HG03095 (cell line): ENCODE measurements at regions not wholly inside any gene's neighbourhood (a gene's known extent, or its start where the extent isn't known, plus 50 kb on each side); places are given as distances from the start of the nearest gene placed in this dataset.
"Not testable (repeated sequence)": the region's sequence is repeated elsewhere in the genome, so short reads cannot be mapped to it uniquely, and the experiment has no call there.

Experiments
- ATAC-seq: cut with Tn5 transposase; IDR thresholded peaks from one replicate; pipeline ENCODE4 v1.9.1; 2021; ENCODE audit warnings: moderate library complexity; ENCODE audit not compliant: unreplicated experiment

DNA sequence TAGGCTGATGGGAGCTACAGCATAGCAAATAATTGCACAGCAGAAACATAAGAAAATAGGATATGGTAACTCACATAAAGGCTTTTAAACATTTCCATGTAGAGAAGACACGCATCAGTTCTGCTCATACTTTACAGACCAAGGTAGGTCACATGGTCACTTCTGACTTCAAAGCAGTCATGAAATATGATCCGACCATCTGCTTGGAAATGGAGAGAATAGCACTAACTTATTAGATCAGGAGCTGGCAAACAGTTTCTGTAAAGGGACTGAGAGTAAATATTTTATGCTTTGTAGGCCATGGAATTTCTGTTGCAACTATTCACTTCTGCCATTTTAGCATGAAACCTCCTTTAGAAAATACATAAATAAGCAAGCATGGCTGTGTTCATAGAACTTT lies 936.6 kb upstream of the FANCL start:
- no peak for ATAC-seq

DNA sequence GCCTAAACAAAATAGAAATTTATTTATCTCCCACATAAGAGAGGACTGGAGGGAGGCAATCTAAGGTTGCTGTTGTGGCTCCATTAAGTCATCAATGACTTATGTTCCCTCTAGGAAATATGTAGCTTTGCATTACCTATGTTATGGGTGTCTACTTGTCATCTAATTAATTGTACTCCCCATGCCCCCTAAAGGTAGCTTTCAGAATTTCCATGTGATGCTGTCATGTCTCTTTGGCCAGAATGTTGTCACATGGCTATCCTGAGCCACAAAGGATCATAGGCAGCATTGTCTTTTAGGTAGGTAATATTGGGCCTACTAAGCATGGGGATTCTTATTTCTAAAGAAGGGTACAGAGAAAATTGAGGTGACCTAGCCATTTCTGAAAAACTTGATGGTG lies 935.6 kb upstream of the FANCL start:
- ATAC-seq, result no peak

DNA sequence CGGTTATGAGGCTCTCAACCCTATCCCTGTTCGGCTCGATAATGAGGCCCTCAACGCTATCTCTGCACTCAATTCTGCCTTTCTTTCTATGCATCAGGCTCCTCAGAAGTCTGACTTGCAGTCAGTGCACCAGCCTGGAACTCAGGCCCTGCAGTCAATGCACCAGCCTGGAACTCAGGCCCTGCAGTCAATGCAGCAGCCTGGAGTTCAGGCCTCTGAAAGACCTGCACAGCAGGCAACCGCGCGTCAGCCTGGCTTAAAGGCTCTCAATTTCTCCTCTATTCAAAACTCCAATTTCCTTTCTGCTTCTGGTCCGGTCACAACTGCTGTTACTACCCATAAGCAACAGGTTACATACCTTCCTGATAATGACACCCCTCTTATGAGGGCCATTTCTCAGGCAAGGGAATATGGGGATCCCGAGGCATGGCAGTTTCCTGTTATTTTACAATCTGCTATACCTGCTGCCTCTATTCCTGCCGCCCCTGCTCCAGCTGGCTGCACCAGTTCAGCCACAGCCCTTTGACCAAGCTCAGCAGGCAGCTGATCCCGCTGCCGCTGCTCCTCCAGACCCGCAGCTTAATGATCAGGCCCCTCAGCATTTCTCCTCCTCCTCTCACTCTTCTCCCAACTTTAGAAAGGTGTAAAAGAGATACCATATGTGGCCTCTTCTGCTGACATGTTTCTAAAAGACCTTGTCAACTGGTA lies 933.6 kb upstream of the FANCL start:
- no peak for ATAC-seq

GRCh38 chr2:59173325-59173724 lies 932.2 kb upstream of the FANCL start:
- ATAC-seq, result no peak

DNA sequence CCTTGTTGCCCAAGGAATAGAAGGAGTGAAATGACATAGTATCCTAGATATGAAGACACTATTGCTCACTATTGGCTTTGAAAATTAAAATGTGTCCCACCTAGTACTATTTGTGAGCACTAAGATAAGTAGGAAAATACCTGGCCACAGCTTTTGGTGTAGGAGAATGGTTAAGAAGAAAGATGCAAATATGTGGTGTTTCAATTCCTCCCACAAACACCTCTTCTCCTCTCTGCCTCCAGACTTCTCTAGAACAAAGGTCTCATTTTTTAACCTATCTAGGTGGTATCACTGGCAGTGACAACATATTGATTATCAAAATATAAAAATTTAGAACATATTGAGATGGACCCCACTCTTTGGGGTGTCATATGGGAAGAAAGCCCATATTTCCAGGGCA lies 929.9 kb upstream of the FANCL start:
- ATAC-seq, result no peak

DNA sequence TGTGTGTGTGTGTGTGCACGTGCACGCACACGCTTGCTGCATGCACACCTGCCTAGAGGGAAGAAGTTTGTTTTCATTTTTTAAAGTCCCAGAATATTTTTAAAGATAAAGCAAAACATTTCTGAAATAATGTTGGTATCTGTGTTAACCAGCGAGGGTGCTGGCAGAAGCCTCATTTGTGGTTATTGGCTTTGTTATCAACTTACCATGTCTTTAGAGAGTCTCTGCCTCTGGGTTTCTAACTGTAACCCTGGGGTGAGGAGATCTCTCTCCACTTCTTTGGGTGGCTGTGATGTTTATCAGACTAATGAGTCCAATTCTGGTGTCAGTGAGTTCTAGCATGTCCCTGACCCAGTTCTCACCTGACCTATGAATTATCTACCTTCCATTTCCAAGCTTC lies 927.6 kb upstream of the FANCL start:
- no peak for ATAC-seq

DNA sequence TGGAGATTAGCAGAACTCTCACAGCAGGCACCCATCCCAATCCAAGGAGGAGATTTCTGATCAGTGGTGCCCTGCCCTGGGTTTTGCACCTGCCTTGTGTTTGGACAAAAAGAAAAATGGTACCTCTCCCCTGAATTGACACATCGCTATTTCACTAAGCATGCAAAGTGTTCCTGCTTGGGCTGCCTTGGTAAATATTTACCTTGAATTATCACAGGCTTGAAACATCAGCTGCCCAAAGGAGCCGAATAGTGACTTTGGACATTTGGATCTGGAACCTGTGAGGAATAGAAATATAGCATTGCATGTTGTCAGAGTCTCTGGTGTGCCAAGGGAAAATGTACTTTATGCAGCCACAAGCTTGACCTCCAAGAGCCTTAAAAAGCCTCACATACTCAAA lies 926.4 kb upstream of the FANCL start:
- no peak for ATAC-seq

GRCh38 chr2:59157908-59158307 lies 916.8 kb upstream of the FANCL start:
- ATAC-seq, result not testable (repeated sequence)

GRCh38 chr2:59151805-59152204 lies 910.7 kb upstream of the FANCL start:
- ATAC-seq, result no peak

DNA sequence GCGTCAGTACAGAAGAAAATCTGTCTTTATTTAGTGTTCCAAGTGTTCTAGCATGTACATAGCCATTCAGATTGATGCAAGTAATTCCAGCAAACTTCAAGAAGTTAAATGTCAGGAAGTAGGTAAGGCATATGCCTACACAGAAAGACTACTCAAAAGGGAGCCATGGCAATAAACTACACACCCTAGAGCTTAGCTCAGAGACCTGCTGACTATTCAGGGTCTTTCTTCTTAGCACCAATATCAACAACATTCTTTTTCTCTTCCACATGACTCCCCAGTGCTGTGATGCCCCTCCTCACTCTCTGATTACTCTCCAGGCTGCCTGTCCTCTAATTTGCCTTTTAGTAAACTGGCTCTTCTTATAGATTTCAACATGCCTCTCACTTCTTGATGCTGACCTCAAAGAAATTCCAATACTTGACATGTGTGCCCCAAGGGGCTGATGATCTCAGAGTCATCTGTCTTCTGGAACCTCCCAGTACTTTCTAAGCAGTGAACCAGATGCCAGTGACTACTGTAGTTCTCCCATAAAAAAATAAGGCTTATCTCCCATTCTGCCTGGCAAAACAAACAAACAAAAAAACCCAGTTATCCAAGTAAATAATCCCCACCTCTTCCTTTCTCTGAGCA lies 909.2 kb upstream of the FANCL start:
- ATAC-seq, result no peak

DNA sequence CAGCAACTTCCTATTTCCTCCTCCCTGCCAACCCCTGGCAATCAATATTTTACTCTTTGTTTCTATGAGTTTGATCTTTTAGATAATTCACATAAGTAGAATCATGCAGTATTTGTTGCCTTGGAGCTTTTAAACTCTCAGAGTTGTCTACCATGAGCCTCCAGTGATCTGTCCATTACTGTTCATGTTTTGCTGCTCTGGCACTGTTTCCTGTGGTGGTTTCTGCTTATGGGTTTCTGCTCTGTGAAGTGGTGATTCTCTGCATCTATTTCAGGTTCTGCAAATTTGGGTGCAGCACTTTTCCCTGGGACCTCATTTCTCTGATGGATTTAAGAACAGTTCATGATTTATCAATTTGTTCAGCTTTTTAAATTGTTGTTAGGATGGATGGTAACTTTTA lies 908.1 kb upstream of the FANCL start:
- no peak for ATAC-seq

DNA sequence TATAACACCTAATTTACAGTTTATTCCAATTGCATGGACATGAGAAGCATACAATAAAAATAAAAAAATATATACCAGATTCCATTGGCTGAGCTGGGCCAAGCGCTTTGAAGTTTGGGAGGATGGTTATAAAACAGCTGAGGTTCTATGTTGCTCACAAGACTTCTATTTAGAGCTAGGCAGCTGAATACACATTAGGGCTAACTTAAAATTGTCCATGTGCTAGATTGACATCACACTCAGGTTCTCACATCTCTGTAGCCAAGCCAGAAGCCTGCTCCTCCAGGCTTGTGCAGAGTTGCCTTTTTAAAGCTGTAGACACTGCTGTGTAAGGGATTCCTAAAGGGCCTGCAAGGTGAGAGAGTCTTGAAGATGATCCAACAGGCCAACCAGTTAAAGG lies 871.1 kb upstream of the FANCL start:
- no peak for ATAC-seq

GRCh38 chr2:59096973-59097372 lies 855.8 kb upstream of the FANCL start:
- ATAC-seq, result no peak

DNA sequence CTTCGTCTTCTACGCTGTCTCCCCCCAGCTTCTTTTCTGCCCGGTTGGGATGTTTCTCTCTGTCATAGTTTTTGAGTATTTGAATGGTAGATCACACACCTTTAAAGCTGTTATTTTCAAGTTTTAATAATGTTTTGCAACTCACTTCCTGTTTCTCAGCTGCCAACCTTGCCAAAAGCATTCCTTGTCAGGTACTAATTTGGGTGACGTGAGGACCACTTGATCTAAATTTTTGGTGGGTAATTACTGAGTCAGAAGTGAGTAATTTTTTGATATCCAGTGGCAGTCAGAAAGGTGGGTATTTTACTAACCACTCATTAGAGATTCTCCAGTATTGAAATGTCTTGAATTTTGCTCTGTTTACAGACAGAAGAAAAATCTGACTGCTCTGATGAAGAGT lies 852.4 kb upstream of the FANCL start:
- no peak for ATAC-seq

- no peak for ATAC-seq
Observed at GRCh38 chr2:59084326-59084725, 843.2 kb upstream of the FANCL start.

GRCh38 chr2:59083075-59083828 lies 842.1 kb upstream of the FANCL start:
- no peak for ATAC-seq

DNA sequence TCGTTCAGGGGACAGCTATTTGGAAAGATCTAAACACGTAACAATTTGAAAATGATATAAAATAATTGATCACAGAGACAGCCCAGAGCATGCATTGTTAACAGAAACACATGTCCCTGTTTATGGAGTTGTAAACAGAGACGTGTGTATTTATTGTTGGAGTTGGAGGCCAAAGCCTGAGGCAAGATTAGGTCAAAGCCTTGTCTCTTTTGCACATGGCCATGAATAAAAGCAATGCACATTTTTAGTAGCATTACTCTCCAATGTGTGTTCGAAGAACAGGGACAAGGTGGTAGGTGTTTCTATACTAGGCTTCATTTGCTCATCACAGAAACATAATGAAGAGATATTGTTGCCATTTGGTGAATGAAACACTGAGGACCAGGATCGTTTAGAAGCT lies 841.5 kb upstream of the FANCL start:
- no peak for ATAC-seq

GRCh38 chr2:59080451-59081181 lies 839.5 kb upstream of the FANCL start:
- ATAC-seq, result no peak

GRCh38 chr2:59077981-59078531 lies 836.9 kb upstream of the FANCL start:
- ATAC-seq, result no peak

- no peak for ATAC-seq
Observed at GRCh38 chr2:59077026-59077725, 836.1 kb upstream of the FANCL start.
